ENCODE measurements at regions not wholly inside any gene's neighbourhood (a gene's known extent, or its start where the extent isn't known, plus 50 kb on each side); places are given as distances from the start of the nearest gene placed in this dataset.

DNA sequence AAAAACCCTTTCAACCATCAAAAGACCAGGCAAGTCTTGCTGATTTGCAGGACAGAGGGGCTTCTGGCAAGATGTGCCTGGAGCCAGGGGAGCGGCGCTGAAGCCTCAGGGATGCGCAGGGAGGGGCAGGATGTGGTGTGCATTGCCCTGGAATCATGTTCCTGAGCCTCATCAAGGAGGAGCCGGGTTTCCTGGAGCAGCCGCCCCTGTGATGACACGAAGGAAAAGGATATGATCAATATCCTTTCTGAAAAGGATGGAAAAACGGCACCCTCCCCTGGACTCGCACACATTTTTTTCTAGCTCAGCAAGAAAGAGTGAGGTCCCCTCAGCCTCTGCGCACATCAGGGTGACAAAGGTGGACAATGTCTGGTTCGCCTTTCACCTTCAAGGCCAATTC lies 173.1 kb upstream of the SSTR4 start:
- Histone ChIP-seq H3K36me3 (replicated peaks; ENCODE audit: low read depth, low read length) (no peaks in the 10 kb centered on the region), H3K9me3 (ENCODE audit: insufficient read depth, low read length) (no peaks in the 10 kb centered on the region), H3K4me2 (ENCODE audit: low read length) (no peak overlapping the region), H3K79me2 (ENCODE audit: low read length) (no peaks in the 10 kb centered on the region), H3K27me3 (ENCODE audit: low read depth, low read length) (peaks cover 7% of the 10 kb centered on the region; the same call in 1 of the 2 replicates), H3K4me3 (ENCODE audit: low read length) (no peak overlapping the region), H4K20me1 (ENCODE audit: insufficient read depth, low read length) (no peaks in the 10 kb centered on the region), H2AFZ (ENCODE audit: low read depth, low read length) (no peak overlapping the region), H3K4me1 (ENCODE audit: low read length) (no peaks in the 10 kb centered on the region), H3K9ac (ENCODE audit: low read length) (no peak overlapping the region), H3K27ac (ENCODE audit: low read length) (no peak overlapping the region)
- no peak for TF ChIP-seq EZH2phosphoT487 (IDR thresholded peaks at IDR 0.05; ENCODE audit: low read depth)
- TF ChIP-seq, protein P1, sequence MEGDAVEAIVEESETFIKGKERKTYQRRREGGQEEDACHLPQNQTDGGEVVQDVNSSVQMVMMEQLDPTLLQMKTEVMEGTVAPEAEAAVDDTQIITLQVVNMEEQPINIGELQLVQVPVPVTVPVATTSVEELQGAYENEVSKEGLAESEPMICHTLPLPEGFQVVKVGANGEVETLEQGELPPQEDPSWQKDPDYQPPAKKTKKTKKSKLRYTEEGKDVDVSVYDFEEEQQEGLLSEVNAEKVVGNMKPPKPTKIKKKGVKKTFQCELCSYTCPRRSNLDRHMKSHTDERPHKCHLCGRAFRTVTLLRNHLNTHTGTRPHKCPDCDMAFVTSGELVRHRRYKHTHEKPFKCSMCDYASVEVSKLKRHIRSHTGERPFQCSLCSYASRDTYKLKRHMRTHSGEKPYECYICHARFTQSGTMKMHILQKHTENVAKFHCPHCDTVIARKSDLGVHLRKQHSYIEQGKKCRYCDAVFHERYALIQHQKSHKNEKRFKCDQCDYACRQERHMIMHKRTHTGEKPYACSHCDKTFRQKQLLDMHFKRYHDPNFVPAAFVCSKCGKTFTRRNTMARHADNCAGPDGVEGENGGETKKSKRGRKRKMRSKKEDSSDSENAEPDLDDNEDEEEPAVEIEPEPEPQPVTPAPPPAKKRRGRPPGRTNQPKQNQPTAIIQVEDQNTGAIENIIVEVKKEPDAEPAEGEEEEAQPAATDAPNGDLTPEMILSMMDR (IDR thresholded peaks at IDR 0.05; ENCODE audit: low read depth, low read length): no peak

DNA sequence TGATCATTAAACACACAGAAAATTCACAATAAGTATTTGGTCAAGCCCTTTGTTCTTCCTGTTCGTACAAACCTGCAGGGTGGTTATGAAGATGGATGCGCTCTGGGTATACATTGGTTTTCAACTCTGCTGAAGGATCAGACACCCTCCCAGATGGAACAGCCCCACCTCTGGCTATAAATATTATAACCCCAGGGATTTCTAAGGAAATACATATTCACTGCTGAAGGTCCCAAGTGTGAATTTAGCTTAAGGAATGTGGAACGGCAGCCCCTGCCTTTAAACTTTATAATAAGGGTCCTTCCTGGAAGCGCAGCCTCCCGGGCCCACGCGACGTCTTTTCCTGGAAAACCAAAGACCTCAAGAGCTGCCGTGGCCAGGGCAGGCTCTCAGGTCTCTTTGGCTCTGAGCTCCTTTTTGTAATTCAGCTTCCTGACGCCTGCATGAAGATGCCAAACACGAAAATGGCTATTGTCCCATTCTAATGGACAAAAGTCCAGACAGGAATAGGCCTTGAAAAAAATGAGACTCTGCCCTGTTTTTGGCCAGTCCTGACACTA lies 172.4 kb upstream of the SSTR4 start:
- TF ChIP-seq EZH2phosphoT487 (IDR thresholded peaks at IDR 0.05; ENCODE audit: low read depth): no peak
- TF ChIP-seq, protein P1 (IDR thresholded peaks at IDR 0.05; ENCODE audit: low read depth, low read length): no peak
- Histone ChIP-seq H3K79me2 (ENCODE audit: low read length) (no peaks in the 10 kb centered on the region), H2AFZ (ENCODE audit: low read depth, low read length) (no peak overlapping the region), H4K20me1 (ENCODE audit: insufficient read depth, low read length) (no peaks in the 10 kb centered on the region), H3K9ac (ENCODE audit: low read length) (no peak overlapping the region), H3K4me3 (ENCODE audit: low read length) (no peak overlapping the region), H3K9me3 (ENCODE audit: insufficient read depth, low read length) (no peaks in the 10 kb centered on the region), H3K36me3 (replicated peaks; ENCODE audit: low read depth, low read length) (no peaks in the 10 kb centered on the region), H3K27ac (ENCODE audit: low read length) (no peak overlapping the region), H3K4me2 (ENCODE audit: low read length) (no peak overlapping the region), H3K27me3 (ENCODE audit: low read depth, low read length) (peaks cover 10% of the 10 kb centered on the region), H3K4me1 (ENCODE audit: low read length) (no peaks in the 10 kb centered on the region)

DNA sequence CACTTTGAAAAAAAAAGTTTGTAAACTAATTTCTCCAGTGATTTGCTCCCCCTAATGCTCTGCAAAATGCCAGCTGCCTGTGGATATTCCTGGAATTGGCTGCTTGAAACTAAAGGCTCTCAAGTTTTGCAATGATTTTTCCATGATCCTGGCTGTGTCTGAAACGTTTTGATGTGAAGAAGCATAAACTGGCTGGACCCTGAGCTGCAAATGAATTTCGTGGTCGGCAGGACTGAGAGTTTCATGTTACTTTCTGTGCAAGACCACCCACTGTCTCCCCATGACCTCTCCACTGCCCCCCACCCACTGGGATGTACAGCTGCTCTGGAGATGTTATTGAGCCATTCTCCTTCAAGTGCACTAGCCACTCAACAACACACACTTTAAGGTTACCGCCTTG lies 171.3 kb upstream of the SSTR4 start:
- no peaks in the 10 kb centered on the region for H3K9me3 ChIP-seq (ENCODE audit: insufficient read depth, low read length)
- H4K20me1 ChIP-seq (ENCODE audit: insufficient read depth, low read length): no peaks in the 10 kb centered on the region
- H3K4me3 ChIP-seq (ENCODE audit: low read length): no peak overlapping the region
- H3K4me2 ChIP-seq (ENCODE audit: low read length): no peak overlapping the region
- no peaks in the 10 kb centered on the region for H3K36me3 ChIP-seq (replicated peaks; ENCODE audit: low read depth, low read length)
- TF ChIP-seq EZH2phosphoT487 (IDR thresholded peaks at IDR 0.05; ENCODE audit: low read depth): no peak
- TF ChIP-seq, protein P1 (IDR thresholded peaks at IDR 0.05; ENCODE audit: low read depth, low read length): no peak
- no peak overlapping the region for H3K27ac ChIP-seq (ENCODE audit: low read length)
- H3K9ac ChIP-seq (ENCODE audit: low read length): no peak overlapping the region
- no peaks in the 10 kb centered on the region for H3K79me2 ChIP-seq (ENCODE audit: low read length)
- H3K4me1 ChIP-seq (ENCODE audit: low read length): no peaks in the 10 kb centered on the region
- H3K27me3 ChIP-seq (ENCODE audit: low read depth, low read length): peaks cover 10% of the 10 kb centered on the region
- no peak overlapping the region for H2AFZ ChIP-seq (ENCODE audit: low read depth, low read length)

DNA sequence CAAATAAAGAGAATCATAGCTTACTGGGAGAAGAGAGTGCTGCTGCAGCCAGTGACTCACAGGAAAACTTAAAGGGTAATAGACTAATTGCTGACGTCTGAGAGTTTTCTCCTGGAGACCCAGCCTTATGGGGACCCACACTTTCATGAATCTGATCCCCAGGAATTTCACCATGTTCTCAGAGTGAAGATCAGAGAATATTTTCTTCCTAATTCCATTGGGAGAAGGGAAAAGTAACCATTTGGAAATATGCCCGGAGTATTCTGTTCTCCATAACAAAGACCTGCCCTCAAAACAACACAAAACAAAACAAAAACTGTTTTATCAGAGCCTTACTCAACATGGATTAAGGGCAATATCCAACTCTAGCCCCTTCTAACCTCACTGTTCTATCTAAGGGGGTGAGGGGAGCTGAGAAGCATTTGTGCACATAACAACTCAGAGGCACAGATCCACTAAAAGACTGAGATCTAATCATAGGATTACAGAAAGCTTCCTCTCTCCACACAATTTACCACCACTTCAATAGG lies 168.2 kb upstream of the SSTR4 start:
- H3K9ac ChIP-seq (ENCODE audit: low read length): no peak overlapping the region
- H3K9me3 ChIP-seq (ENCODE audit: insufficient read depth, low read length): no peaks in the 10 kb centered on the region
- TF ChIP-seq, protein P1 (IDR thresholded peaks at IDR 0.05; ENCODE audit: low read depth, low read length): no peak
- no peak for TF ChIP-seq EZH2phosphoT487 (IDR thresholded peaks at IDR 0.05; ENCODE audit: low read depth)
- H2AFZ ChIP-seq (ENCODE audit: low read depth, low read length): no peak overlapping the region
- H3K4me1 ChIP-seq (ENCODE audit: low read length): no peaks in the 10 kb centered on the region
- no peaks in the 10 kb centered on the region for H3K79me2 ChIP-seq (ENCODE audit: low read length)
- no peak overlapping the region for H3K4me2 ChIP-seq (ENCODE audit: low read length)
- no peak overlapping the region for H3K4me3 ChIP-seq (ENCODE audit: low read length)
- H4K20me1 ChIP-seq (ENCODE audit: insufficient read depth, low read length): no peaks in the 10 kb centered on the region
- no peaks in the 10 kb centered on the region for H3K36me3 ChIP-seq (replicated peaks; ENCODE audit: low read depth, low read length)
- H3K27me3 ChIP-seq (ENCODE audit: low read depth, low read length): peaks cover 10% of the 10 kb centered on the region
- no peak overlapping the region for H3K27ac ChIP-seq (ENCODE audit: low read length)

Measured in OCI-LY3 (cell line).